ENCODE measurements at regions not wholly inside any gene's neighbourhood (a gene's known extent, or its start where the extent isn't known, plus 50 kb on each side); places are given as distances from the start of the nearest gene placed in this dataset.
"Not testable (repeated sequence)": the region's sequence is repeated elsewhere in the genome, so short reads cannot be mapped to it uniquely, and the experiment has no call there.

DNA sequence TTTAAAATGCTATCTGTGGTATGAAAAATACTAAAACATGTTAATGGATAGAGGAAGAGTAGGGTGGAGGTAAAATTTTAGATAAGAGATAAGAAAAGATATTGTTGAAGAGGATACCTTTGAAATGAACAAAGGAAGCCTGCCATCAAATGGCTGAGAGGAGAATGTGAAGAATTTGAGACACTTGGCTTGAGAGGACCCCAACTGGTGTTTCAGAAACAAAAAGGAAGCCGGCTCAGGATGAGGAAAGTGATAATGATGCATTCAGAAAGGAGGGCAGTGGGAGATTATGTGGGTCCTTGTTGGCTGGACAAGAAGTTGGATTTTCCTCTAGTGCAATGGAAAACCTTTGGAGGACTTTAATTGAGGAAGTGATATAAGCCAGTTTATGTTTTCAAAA lies 264.4 kb downstream of the DUSP6 start:
- no peak for DNase-seq

GRCh38 chr12:89087149-89087825 lies 265.0 kb downstream of the DUSP6 start:
- no peak for DNase-seq

GRCh38 chr12:89085421-89085820 lies 266.9 kb downstream of the DUSP6 start:
- no peak for DNase-seq

GRCh38 chr12:89084751-89085150 lies 267.6 kb downstream of the DUSP6 start:
- DNase-seq = no peak

DNA sequence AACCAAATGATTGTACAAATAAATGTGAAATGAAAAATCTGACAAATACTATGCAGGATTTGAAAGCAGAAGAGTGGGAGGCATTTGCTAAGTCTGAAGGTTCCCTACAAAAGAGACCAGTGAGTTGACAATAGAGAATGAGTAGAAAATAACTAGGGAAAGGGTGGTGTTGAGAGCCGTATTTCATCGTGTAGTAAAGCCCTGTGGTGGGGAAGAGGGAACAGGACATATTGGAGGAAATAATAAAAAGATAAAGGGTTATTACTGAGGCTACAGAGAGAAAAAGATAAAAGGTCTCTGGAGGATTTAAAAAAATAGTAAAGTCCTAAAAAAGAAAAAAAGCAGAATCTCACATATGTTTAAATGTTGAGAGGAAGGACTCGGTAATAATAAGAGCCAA lies 268.8 kb downstream of the DUSP6 start:
- DNase-seq = no peak

GRCh38 chr12:89082370-89082753 lies 269.9 kb downstream of the DUSP6 start:
- DNase-seq = no peak

- no peak for DNase-seq
Observed at GRCh38 chr12:89081719-89082369, 270.5 kb downstream of the DUSP6 start.

DNA sequence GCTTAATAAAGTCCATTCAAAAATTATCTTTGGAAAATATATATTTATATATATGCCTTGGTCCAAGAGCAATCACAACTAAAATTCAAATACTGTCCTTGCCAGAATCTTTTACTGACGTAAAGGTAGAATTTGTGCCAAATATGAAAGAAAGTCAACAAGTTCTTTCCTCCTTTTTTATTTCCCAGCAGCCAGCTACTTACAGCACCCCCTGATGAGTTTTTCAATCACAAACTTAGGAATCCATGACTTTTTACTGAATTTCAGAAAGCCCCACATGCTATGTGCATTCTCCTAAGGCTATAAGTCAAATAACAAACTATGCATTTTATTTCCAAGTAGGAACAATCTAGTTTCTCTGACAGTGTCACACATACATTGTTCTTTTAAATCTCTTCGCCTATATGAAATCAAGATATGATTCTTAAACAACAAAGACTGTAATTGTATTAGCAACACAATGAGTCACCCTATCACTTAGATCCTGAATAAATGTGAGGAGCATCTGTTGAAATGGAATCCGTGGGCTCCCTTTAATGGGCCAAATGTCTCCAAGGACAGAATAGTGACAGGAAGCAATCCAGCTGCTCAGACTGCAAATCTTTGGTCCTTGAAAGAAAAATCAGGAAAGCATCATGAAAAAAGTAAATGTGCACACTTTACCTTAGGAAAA lies 271.4 kb downstream of the DUSP6 start:
- no peak for DNase-seq

DNA sequence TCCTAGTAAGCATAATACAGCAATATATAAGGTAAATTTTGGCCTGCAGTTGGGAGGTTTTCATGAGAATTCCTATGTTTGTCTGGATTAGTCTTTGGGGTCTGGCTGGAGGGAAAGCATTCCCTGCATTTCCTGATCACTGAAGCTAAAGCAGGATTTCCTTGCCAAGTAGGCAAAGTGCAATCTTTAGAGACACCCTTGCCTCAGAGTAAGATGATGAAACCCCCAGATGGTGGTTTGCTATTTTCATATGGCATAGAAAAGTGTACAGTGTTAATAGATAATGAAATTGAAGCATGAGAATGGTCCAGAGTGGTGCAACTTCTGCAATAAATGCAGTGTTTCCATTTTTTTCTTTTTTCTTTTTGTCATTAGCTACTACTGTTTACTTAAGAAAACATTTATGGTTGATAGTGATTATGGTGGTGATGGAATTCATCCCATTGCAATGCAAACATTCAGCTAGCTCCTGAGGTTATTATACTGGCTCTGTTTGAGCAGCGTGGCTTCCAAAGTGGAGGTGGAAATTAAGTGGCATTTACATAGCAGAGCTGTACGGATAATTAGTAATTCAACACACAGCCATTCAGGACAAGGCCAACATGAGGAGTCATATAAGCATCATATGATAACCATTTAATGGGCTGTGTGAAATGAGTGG lies 276.3 kb downstream of the DUSP6 start:
- DNase-seq = no peak

GRCh38 chr12:89073659-89074058 lies 278.6 kb downstream of the DUSP6 start:
- DNase-seq = no peak

- no peak for DNase-seq
Observed at GRCh38 chr12:89073027-89073398, 279.3 kb downstream of the DUSP6 start.

DNA sequence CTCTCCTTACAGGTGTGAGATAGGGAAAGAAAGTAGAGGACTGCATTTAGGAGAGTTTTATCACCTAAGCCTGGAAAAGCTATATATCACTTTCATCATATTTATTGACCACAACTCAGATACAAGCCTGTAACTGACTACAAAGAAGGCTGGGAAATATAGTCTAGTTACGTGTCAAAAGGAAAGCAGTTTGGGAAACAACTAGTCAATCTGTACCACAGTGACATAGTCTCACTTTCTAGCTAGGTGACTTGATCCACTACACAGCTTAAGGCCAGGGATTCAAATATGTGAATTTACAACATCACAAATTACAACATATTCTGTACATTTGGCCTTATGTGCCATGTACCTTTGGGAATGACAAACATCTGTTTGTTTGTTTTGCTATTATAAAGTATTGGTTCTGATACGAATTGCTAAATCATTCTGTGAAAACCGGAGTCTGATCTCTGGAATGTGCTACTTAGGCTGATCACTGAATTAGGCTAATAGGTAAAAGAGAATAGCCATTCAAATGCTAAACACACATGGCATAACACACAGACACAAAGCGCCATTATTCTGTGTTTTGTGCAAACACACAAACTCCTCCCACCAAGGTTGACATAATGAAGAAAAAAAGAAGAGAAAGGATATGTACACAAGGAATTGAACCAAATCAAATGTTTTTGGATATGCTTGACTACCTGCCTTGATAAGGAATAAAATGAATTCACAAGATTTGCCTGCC lies 279.8 kb downstream of the DUSP6 start:
- DNase-seq = no peak

DNA sequence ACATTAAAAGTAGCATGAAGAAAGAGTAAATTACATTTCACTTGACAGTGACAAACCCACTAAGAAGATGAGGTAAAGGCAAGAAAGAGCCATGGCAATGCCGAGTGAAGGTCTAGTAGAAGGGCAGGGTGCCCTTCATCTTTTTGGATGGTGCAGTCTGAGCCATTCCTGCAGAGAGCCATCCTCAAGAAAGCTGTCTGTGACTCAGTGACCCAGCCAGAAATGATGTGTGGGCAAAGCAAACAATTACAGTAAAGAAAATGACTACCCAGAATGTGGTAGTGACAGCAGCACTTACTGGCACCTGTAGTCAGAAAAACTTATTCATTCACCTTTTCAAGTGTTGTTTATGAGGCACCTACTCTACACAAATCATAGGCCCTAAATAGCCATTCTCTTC lies 281.7 kb downstream of the DUSP6 start:
- DNase-seq = no peak

DNA sequence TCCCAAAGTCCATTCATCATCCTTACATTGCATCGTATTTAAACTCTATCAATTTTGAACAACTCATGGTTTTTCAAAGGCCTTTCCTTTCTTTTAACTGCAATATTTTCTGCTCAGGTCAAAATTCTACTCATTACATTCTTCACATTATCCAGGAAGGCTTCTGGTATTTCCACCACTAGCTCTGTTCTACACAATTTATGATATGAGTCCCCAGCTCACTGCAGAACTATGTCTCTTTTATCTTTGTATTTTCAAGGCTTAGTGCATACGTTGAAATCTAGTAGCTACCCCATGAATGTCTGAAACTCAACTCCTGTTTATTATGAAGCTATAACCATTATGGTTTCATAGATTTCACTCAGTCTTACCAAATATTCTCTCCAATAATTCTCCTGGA lies 282.9 kb downstream of the DUSP6 start:
- DNase-seq = no peak

GRCh38 chr12:89067421-89068187 lies 284.7 kb downstream of the DUSP6 start:
- no peak for DNase-seq

DNA sequence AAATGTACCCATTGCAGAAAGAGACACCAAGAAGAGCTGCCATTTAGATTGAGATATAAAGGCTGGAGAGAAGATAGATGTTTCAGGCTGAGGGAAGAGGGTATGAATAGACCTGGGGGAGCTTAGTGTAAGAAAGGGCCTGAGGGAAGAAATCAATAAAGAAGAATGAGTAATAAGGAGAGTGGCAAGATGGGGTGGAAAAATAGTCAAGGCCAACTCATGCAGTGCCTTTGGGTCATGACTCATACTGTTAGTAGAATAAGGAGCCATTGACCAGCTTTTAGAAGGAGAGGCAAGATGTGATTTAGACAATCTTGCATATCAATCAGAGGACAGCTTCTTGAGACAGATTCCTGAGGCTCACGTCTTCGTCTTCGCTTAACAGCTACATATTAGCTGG lies 287.5 kb downstream of the DUSP6 start:
- no peak for DNase-seq

DNA sequence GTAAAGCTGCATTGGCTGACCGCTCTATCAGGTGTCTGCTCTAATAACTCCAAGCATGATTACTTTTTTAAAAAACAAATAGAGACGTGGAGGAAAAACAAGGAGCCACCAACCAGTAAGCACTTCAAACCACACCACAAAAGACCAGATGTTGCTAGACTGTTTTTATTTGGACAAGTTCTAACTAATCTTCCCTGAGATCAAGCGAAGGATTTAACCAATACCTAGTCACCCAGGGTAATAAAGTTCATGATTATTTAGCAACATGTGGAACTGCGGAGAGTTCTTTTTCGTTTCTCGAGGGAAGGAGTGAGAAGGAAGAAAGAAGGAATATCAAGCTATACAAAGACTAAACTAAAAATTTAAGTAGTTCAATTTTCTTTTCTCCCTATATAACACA lies 288.1 kb downstream of the DUSP6 start:
- no peak for DNase-seq

DNA sequence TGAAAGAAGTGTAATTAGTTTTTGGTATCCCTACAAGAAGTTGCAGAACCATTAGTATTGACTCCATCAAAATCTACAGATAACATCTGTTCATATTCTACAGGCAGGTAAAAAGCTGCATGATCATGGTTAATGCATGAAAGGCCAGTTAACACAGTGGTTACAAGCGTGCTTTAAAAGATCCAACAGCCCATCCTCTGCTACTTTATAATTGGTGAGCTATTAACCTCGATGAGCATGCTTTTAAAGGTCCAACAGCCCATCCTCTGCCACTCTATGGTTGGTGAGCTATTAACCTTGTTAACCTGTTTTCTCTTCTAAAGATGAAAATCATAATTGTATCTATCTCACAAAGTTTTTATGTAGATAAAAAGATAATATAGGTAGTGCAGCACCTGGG lies 289.3 kb downstream of the DUSP6 start:
- DNase-seq = no peak

GRCh38 chr12:89059721-89060541 lies 292.4 kb downstream of the DUSP6 start:
- DNase-seq = peak; percentile 75

- DNase-seq = no peak
Observed at GRCh38 chr12:89059056-89059455, 293.2 kb downstream of the DUSP6 start.

GRCh38 chr12:89058402-89058801 lies 293.9 kb downstream of the DUSP6 start:
- no peak for DNase-seq

DNA sequence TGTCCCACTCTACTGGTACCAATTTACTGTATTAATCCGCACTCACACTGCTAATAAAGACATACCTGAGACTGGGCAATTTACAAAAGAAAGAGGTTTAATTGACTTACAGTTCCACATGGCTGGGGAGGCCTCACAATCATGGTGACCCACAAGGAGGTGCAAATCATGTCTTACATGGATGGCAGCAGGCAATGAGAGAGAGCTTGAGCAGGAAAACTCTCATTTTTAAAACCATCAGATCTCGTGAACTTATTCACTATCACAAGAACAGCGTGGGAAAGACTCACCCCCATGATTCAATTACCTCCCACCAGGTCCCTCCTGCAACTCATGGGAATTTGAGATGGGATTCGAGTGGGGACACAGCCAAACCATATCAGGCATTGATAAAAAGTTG lies 298.5 kb downstream of the DUSP6 start:
- not testable (repeated sequence) for DNase-seq

Measured in NCI-H1694 treated with DMSO at 0.1 percent for 48 hours (cell line).